ENCODE measurements at regions not wholly inside any gene's neighbourhood (a gene's known extent, or its start where the extent isn't known, plus 50 kb on each side); places are given as distances from the start of the nearest gene placed in this dataset.
"Not testable (repeated sequence)": the region's sequence is repeated elsewhere in the genome, so short reads cannot be mapped to it uniquely, and the experiment has no call there.

- Mint-ChIP-seq H3K27me3 (no peaks in the 10 kb centered on the region), H3K4me3 (no peak overlapping the region), H3K36me3 (ENCODE audit: low read depth) (no peaks in the 10 kb centered on the region), H3K9me3 (peaks cover 2% of the 10 kb centered on the region), H3K4me1 (peaks cover 5% of the 10 kb centered on the region), H3K27ac (no peak overlapping the region)
- CTCF ChIA-PET, result interaction anchor here (2.2 kb wide), 1 partner anchor 21 kb away, joined by 6 read pairs; no protein-coding TSS in a partner anchor
- intact Hi-C loops (cut with micrococcal nuclease), result no loop called here
- TF ChIP-seq, protein P1, sequence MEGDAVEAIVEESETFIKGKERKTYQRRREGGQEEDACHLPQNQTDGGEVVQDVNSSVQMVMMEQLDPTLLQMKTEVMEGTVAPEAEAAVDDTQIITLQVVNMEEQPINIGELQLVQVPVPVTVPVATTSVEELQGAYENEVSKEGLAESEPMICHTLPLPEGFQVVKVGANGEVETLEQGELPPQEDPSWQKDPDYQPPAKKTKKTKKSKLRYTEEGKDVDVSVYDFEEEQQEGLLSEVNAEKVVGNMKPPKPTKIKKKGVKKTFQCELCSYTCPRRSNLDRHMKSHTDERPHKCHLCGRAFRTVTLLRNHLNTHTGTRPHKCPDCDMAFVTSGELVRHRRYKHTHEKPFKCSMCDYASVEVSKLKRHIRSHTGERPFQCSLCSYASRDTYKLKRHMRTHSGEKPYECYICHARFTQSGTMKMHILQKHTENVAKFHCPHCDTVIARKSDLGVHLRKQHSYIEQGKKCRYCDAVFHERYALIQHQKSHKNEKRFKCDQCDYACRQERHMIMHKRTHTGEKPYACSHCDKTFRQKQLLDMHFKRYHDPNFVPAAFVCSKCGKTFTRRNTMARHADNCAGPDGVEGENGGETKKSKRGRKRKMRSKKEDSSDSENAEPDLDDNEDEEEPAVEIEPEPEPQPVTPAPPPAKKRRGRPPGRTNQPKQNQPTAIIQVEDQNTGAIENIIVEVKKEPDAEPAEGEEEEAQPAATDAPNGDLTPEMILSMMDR (IDR thresholded peaks at IDR 0.05), result no peak
- ATAC-seq (ENCODE audit: low read depth) (no peak), DNase-seq (no peak)
- POLR2A ChIA-PET, result interaction anchor here (0.9 to 1.0 kb wide), 2 partner anchors 15 to 57 kb away, joined by 3 read pairs; no protein-coding TSS in a partner anchor
Observed at GRCh38 chr7:50251765-50252164, 52.8 kb upstream of the IKZF1 start.

- CTCF ChIA-PET, result interaction anchor here (1.6 kb wide), 1 partner anchor 20 kb away, joined by 5 read pairs; no protein-coding TSS in a partner anchor
- intact Hi-C loops (cut with micrococcal nuclease), result no loop called here
- Mint-ChIP-seq H3K4me3 (no peak overlapping the region), H3K4me1 (peaks cover 5% of the 10 kb centered on the region), H3K36me3 (ENCODE audit: low read depth) (peaks cover 6% of the 10 kb centered on the region), H3K9me3 (peaks cover 14% of the 10 kb centered on the region), H3K27ac (no peak overlapping the region), H3K27me3 (no peaks in the 10 kb centered on the region)
- ATAC-seq (ENCODE audit: low read depth), result no peak
- TF ChIP-seq, protein P1 (IDR thresholded peaks at IDR 0.05), result no peak
- POLR2A ChIA-PET, result interaction anchor here (1.1 kb wide), 1 partner anchor 10 kb away, joined by 5 read pairs; no protein-coding TSS in a partner anchor
- no peak for DNase-seq
Observed at GRCh38 chr7:50246551-50246950, 58.0 kb upstream of the IKZF1 start.

DNA sequence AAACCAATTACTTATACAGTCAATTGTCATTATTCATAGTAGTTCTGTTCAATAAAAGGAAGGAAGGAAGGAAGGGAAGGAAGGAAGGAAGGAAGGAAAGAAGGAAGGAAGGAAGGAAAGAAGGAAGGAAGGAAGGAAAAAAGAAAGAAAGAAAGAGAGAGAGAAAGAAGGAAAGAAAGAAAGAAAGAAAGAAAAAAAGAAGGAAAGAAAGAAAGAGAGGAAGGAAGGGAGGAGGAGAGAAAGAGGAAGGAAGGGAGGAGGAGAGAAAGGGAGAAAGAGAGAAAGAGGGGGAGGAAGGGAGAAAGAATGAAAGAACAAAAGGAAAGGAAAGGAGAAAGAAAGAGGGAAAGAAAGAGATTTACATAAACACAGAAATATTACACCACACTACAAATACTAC is 62.4 kb upstream of the IKZF1 start:
- H3K27ac Mint-ChIP-seq; CTCF ChIA-PET; H3K27me3 Mint-ChIP-seq; DNase-seq; POLR2A ChIA-PET; ATAC-seq (ENCODE audit: low read depth); intact Hi-C loops (cut with micrococcal nuclease); H3K36me3 Mint-ChIP-seq (ENCODE audit: low read depth); H3K4me1 Mint-ChIP-seq; H3K4me3 Mint-ChIP-seq: not testable (repeated sequence)
- H3K9me3 Mint-ChIP-seq, result peaks cover 12% of the 10 kb centered on the region

DNA sequence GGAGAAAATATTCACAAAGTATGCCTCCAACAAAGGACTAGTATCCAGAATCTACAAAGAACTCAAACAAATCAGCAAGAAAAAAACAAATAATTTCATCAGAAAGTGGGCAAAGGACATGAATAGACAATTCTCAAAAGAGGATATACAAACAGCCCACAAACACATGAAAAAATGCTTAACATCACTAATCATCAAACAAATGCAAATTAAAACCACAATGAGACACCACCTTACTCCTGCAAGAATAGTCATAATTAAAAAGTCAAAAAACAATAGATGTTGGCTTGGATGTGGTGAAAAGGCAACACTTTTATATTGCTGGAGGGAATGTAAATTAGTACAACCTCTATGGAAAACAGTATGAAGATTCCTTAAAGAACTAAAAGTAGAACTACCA is 63.8 kb upstream of the IKZF1 start:
- not testable (repeated sequence) for H3K27ac Mint-ChIP-seq

GRCh38 chr7:50229964-50230363 is 74.6 kb upstream of the IKZF1 start:
- intact Hi-C loops (cut with micrococcal nuclease), result loop anchor here (2.0 to 5.0 kb wide), 2 partner anchors 17 to 32 kb away; no protein-coding TSS in a partner anchor
- ATAC-seq (ENCODE audit: low read depth) (no peak), DNase-seq (no peak)
- H3K4me3 Mint-ChIP-seq, result no peak overlapping the region
- no peaks in the 10 kb centered on the region for H3K27me3 Mint-ChIP-seq
- peaks cover 8% of the 10 kb centered on the region for H3K9me3 Mint-ChIP-seq
- TF ChIP-seq, protein P1 (IDR thresholded peaks at IDR 0.05), result no peak
- ChIA-PET POLR2A (interaction anchor here (0.6 to 2.0 kb wide), 3 partner anchors 49 to 75 kb away, joined by 5 to 7 read pairs (median 7); partner anchors contain the start of gene IKZF1), CTCF (interaction anchor here (0.9 to 2.2 kb wide), 13 partner anchors 13 to 238 kb away, joined by 3 to 7 read pairs (median 4); partner anchors contain the start of gene IKZF1)
- peaks cover 7% of the 10 kb centered on the region for H3K36me3 Mint-ChIP-seq (ENCODE audit: low read depth)
- peaks cover 5% of the 10 kb centered on the region for H3K4me1 Mint-ChIP-seq
- H3K27ac Mint-ChIP-seq, result no peak overlapping the region

More for the DNA sequence above, 63.8 kb upstream of the IKZF1 start:
- H3K9me3 Mint-ChIP-seq; ATAC-seq (ENCODE audit: low read depth); H3K4me3 Mint-ChIP-seq; DNase-seq; H3K4me1 Mint-ChIP-seq; CTCF ChIA-PET; H3K27me3 Mint-ChIP-seq; H3K36me3 Mint-ChIP-seq (ENCODE audit: low read depth): not testable (repeated sequence)
- intact Hi-C loops (cut with micrococcal nuclease), result loop anchor here (2.0 kb wide), 1 partner anchor 14 kb away; no protein-coding TSS in a partner anchor
- POLR2A ChIA-PET, result interaction anchor here (0.5 kb wide), 1 partner anchor 235 kb away, joined by 3 read pairs; no protein-coding TSS in a partner anchor

DNA sequence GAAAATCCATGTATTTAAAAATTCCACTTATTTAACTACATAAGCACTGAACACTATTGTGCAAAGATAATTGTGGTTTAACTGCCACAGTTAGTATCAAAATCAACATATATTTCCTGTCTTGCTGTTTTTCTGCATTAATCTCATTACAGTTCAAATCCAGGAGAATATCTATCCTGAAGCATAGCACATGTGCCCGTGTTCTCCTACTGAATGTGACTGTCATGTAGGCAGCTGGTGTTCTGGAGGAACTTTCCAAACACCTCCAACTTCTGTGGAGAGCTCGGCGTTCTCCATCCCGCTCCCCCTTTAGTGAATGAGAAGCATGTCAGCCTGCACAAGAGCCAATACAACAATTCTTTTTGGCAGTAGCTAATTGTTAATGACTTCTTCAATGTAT is 76.4 kb upstream of the IKZF1 start:
- Mint-ChIP-seq H3K27ac (no peak overlapping the region), H3K4me1 (peaks cover 5% of the 10 kb centered on the region), H3K27me3 (no peaks in the 10 kb centered on the region), H3K9me3 (peaks cover 8% of the 10 kb centered on the region), H3K4me3 (no peak overlapping the region), H3K36me3 (ENCODE audit: low read depth) (peaks cover 7% of the 10 kb centered on the region)
- CTCF ChIA-PET, result interaction anchor here (1.0 to 1.7 kb wide), 6 partner anchors 10 to 190 kb away, joined by 3 to 5 read pairs (median 4); no protein-coding TSS in a partner anchor
- POLR2A ChIA-PET, result interaction anchor here (1.3 kb wide), 1 partner anchor 183 kb away, joined by 3 read pairs; no protein-coding TSS in a partner anchor
- DNase-seq (no peak), ATAC-seq (ENCODE audit: low read depth) (no peak)
- intact Hi-C loops (cut with micrococcal nuclease), result loop anchor here (2.0 to 5.0 kb wide), 2 partner anchors 15 to 34 kb away; no protein-coding TSS in a partner anchor
- TF ChIP-seq, protein P1 (IDR thresholded peaks at IDR 0.05), result no peak
